GM12874 (cell line): ENCODE measurements at regions not wholly inside any gene's neighbourhood (a gene's known extent, or its start where the extent isn't known, plus 50 kb on each side); places are given as distances from the start of the nearest gene placed in this dataset.

Source experiments
- CTCF ChIP-seq: IDR thresholded peaks from 2 replicates; pipeline ENCODE4 v1.5.1; 2011; ENCODE audit warnings: low read depth, mild to moderate bottlenecking, control low read depth, low read length, moderate library complexity; ENCODE audit not compliant: insufficient read depth

GRCh38 chr5:155815248-155815647, 511.7 kb upstream of the SGCD start:
- TF ChIP-seq CTCF = no peak

GRCh38 chr5:155822177-155822576, 504.8 kb upstream of the SGCD start:
- no peak for TF ChIP-seq CTCF

GRCh38 chr5:155826611-155827507, 500.1 kb upstream of the SGCD start:
- TF ChIP-seq CTCF = no peak

- no peak for TF ChIP-seq CTCF
Measured at GRCh38 chr5:155827949-155828348, 499.0 kb upstream of the SGCD start.

GRCh38 chr5:155831491-155831890, 495.5 kb upstream of the SGCD start:
- TF ChIP-seq CTCF = no peak

- TF ChIP-seq CTCF = no peak
Measured at GRCh38 chr5:155833287-155833686, 493.7 kb upstream of the SGCD start.

GRCh38 chr5:155834271-155834975, 492.5 kb upstream of the SGCD start:
- no peak for TF ChIP-seq CTCF
